K562 (cell line): ENCODE measurements at regions not wholly inside any gene's neighbourhood (a gene's known extent, or its start where the extent isn't known, plus 50 kb on each side); places are given as distances from the start of the nearest gene placed in this dataset.

Experiments
- ATAC-seq: fragments of 200-7000 bp; cut with Tn5 transposase; 3 replicates; pipeline ENCODE4 v1.9.1; 2020; ENCODE audit warnings: moderate library complexity
- BruUV-seq: library from RNA; stranded (reverse); fragments of 400-500 nt; replicated peaks from 2 replicates; lab custom pipeline; 2021; lab: Mats Ljungman, UMichigan
- CTCF ChIA-PET: fragments of 300-600 bp; formaldehyde crosslinking; extraction: SDS; loops from one replicate; lab custom pipeline; 2021; ENCODE audit warnings: low intra/inter-chr PET ratio; lab: Yijun Ruan, JAX
- POLR2A ChIA-PET: fragments of 300-600, 350-650 bp; sonication (Branson Sonifier 250); formaldehyde crosslinking; extraction: SDS; loops from one replicate; lab custom pipeline; 2021; ENCODE audit warnings: antibody characterized with exemption, inconsistent platforms; lab: Yijun Ruan, JAX
- DNase-seq, 4 experiments: peaks; one replicate each; pipeline versions ENCODE4 v3.0.0 to v3.0.0-alpha.2; 2011 to 2018; ENCODE audit warnings: low spot score in 3 of 4, mixed read lengths in 3 of 4; ENCODE audit errors: extremely low read depth in 1 of 4
- FAIRE-seq: peaks from 2 replicates; lab custom pipeline; 2011; peaks lifted over from hg19 to GRCh38; lab: Jason Lieb, UNC
- H2AFZ ChIP-seq: 2 replicates; pipeline ENCODE4 v1.6.0; 2011; ENCODE audit warnings: low read depth, low read length, control low read depth, inconsistent platforms
- H3K27ac ChIP-seq: fragments of 200-600 bp; 3 replicates; pipeline ENCODE4 v1.8.0; 2011; ENCODE audit warnings: low read depth, mild to moderate bottlenecking, control low read depth, inconsistent platforms, low read length, moderate library complexity, mixed read lengths; ENCODE audit errors: extremely low read depth
- H3K27me3 ChIP-seq, 2 experiments: fragments of 300-600 bp in 1 of 2; 2 replicates in 1 of 2; 3 replicates in 1 of 2; pipeline versions ENCODE4 v1.6.0 to v1.8.0; 2011; ENCODE audit warnings: inconsistent platforms in 2 of 2, low read length in 2 of 2, mild to moderate bottlenecking in 1 of 2, mixed read lengths in 1 of 2, moderate library complexity in 1 of 2; ENCODE audit not compliant: control insufficient read depth in 2 of 2, insufficient read depth in 2 of 2
- H3K36me3 ChIP-seq: fragments of 300-600 bp; 3 replicates; pipeline ENCODE4 v1.8.0; 2011; ENCODE audit warnings: mild to moderate bottlenecking, low read length, inconsistent platforms; ENCODE audit not compliant: control insufficient read depth, insufficient read depth
- H3K4me1 ChIP-seq, 2 experiments: fragments of 200-600 bp in 1 of 2; replicated peaks in 1 of 2; 2 replicates in 1 of 2; 3 replicates in 1 of 2; pipeline versions ENCODE4 v1.5.1 to v1.8.0; 2011; ENCODE audit warnings: inconsistent platforms in 2 of 2, low read length in 2 of 2, mild to moderate bottlenecking in 1 of 2, mixed read lengths in 1 of 2, moderate library complexity in 1 of 2; ENCODE audit not compliant: control insufficient read depth in 2 of 2, insufficient read depth in 2 of 2
- H3K4me2 ChIP-seq: 2 replicates; pipeline ENCODE4 v1.6.1; 2011; ENCODE audit warnings: low read length, control low read depth, inconsistent platforms, mixed read lengths; ENCODE audit not compliant: insufficient read depth
- H3K4me3 ChIP-seq: fragments of 200-600 bp; sonication (generic), shearing (Covaris generic); 2 replicates; pipeline ENCODE4 v1.5.1; 2016; ENCODE audit warnings: control low read depth, inconsistent platforms
- H3K79me2 ChIP-seq: fragments of 200-600 bp; 3 replicates; pipeline ENCODE4 v1.8.0; 2011; ENCODE audit warnings: low read length, inconsistent platforms; ENCODE audit not compliant: control insufficient read depth, insufficient read depth
- H3K9ac ChIP-seq, 2 experiments: 2 replicates each; pipeline versions ENCODE4 v1.6.0 to v1.6.1; 2011; ENCODE audit warnings: low read depth in 2 of 2, low read length in 2 of 2, control low read depth in 1 of 2, inconsistent platforms in 1 of 2, mild to moderate bottlenecking in 1 of 2, mixed read lengths in 1 of 2; ENCODE audit not compliant: insufficient read depth in 1 of 2
- H3K9me1 ChIP-seq: one replicate; pipeline ENCODE4 v1.6.0; 2011; ENCODE audit warnings: inconsistent platforms, mild to moderate bottlenecking, low read length, moderate library complexity; ENCODE audit not compliant: control insufficient read depth, insufficient read depth
- H3K9me3 ChIP-seq: replicated peaks from 2 replicates; pipeline ENCODE4 v1.5.1; 2011; ENCODE audit warnings: low read depth, low read length, inconsistent platforms; ENCODE audit not compliant: control insufficient read depth, insufficient read depth
- H4K20me1 ChIP-seq: replicated peaks from 2 replicates; pipeline ENCODE4 v1.6.1; 2011; ENCODE audit warnings: low read length, inconsistent platforms, mixed read lengths; ENCODE audit not compliant: control insufficient read depth, insufficient read depth
- BCLAF1 ChIP-seq, 2 experiments: fragments of 450-650 bp in 1 of 2; IDR thresholded peaks; 2 replicates each; pipeline ENCODE4 v1.6.1; 2011 to 2017; ENCODE audit warnings: low read depth in 2 of 2, antibody characterized with exemption in 1 of 2, borderline replicate concordance in 1 of 2, low read length in 1 of 2, mild to moderate bottlenecking in 1 of 2, mixed read lengths in 1 of 2; ENCODE audit not compliant: control insufficient read depth in 1 of 2
- DLX4 ChIP-seq: fragments of 250-450 bp; sonication (Bioruptor Pico); IDR thresholded peaks from 2 replicates; pipeline ENCODE4 v1.6.1; 2021; ENCODE audit warnings: mild to moderate bottlenecking
- ETV1 ChIP-seq: fragments of 450-650 bp; conservative IDR thresholded peaks from 2 replicates; pipeline ENCODE4 v1.6.1; 2016; ENCODE audit warnings: missing genetic modification characterization, control low read depth, low read depth, missing compliant biosample characterization
- IRF1 ChIP-seq: sonication (generic); formaldehyde crosslinking; IDR thresholded peaks from 2 replicates; pipeline ENCODE4 v1.8.0; 2022; ENCODE audit warnings: missing genetic modification reagents, mild to moderate bottlenecking, borderline replicate concordance
- MEF2A ChIP-seq: IDR thresholded peaks from 2 replicates; pipeline ENCODE4 v1.6.1; 2011; ENCODE audit warnings: low read depth, mild to moderate bottlenecking, low read length, moderate library complexity; ENCODE audit not compliant: control insufficient read depth
- MXI1 ChIP-seq: IDR thresholded peaks from 2 replicates; pipeline ENCODE4 v1.6.1; 2011; ENCODE audit warnings: low read depth, mild to moderate bottlenecking, improper control_type of control experiment, low read length
- PKNOX1 ChIP-seq: fragments of 450-650 bp; IDR thresholded peaks from 2 replicates; pipeline ENCODE4 v1.6.1; 2016
- RBM22 ChIP-seq: fragments of 200-400 bp; formaldehyde crosslinking; IDR thresholded peaks from 2 replicates; pipeline ENCODE4 v1.6.1; 2018; ENCODE audit warnings: low read length, low read depth; ENCODE audit not compliant: poor library complexity, severe bottlenecking
- RFX1 ChIP-seq: fragments of 450-650 bp; IDR thresholded peaks from 2 replicates; pipeline ENCODE4 v1.6.1; 2016; ENCODE audit warnings: mild to moderate bottlenecking, moderate library complexity
- SAP30 ChIP-seq: fragments of 200-600 bp; sonication (generic); IDR thresholded peaks from 2 replicates; pipeline ENCODE4 v1.6.1; 2012; ENCODE audit warnings: borderline replicate concordance, low read depth, mild to moderate bottlenecking, moderate library complexity, low read length, control low read depth, inconsistent platforms; ENCODE audit not compliant: insufficient read depth, poor library complexity, severe bottlenecking
- SFPQ ChIP-seq: fragments of 200-400 bp; formaldehyde crosslinking; IDR thresholded peaks from 2 replicates; pipeline ENCODE4 v1.6.1; 2017; ENCODE audit warnings: mild to moderate bottlenecking, low read depth, low read length, moderate library complexity
- ZKSCAN3 ChIP-seq: fragments of 250-450 bp; sonication (Bioruptor Pico); IDR thresholded peaks from 2 replicates; pipeline ENCODE4 v1.4.0; 2020
- ZNF589 ChIP-seq: fragments of 200-800 bp; sonication (Bioruptor generic); IDR thresholded peaks from 2 replicates; pipeline ENCODE4 v1.6.1; 2016; ENCODE audit warnings: low read depth, missing genetic modification characterization, missing compliant biosample characterization
- ZNF830 ChIP-seq: fragments of 250-450 bp; sonication (Bioruptor Pico); IDR thresholded peaks from 2 replicates; pipeline ENCODE4 v1.5.0; 2021; ENCODE audit warnings: mild to moderate bottlenecking
- in situ Hi-C: fragments of 300-500 bp; cut with MboI; formaldehyde crosslinking; loops from 4 replicates; pipeline ENCODE4 v1.15.0; 2018; ENCODE audit warnings: inconsistent platforms, mixed read lengths
- intact Hi-C: fragments of 100-400 bp; cut with micrococcal nuclease; formaldehyde crosslinking; loops from 2 replicates; pipeline ENCODE4 v1.14.2; 2022

GRCh38 chr5:92248518-92248917 is 865.4 kb upstream of the ARRDC3 start (continued):
- TF ChIP-seq PKNOX1 (no peak), MEF2A (no peak), SAP30 (no peak), SFPQ (no peak), ZNF830 (no peak), RFX1 (no peak), DLX4 (CRISPR knock-in tag) (no peak), RBM22 (no peak)
- TF ChIP-seq, all 486 proteins: peak for 0

GRCh38 chr5:92242170-92242569 is 859.1 kb upstream of the ARRDC3 start:
- Histone ChIP-seq H3K9me3 (no peaks in the 10 kb centered on the region; the same call in 1 of the 2 replicates), H2AFZ (no peak overlapping the region), H3K4me3 (no peak overlapping the region), H3K4me2 (no peak overlapping the region), H3K27ac (no peak overlapping the region), H3K9ac (no peak overlapping the region), H3K36me3 (no peaks in the 10 kb centered on the region), H3K4me1 (no peaks in the 10 kb centered on the region), H3K9me1 (no peaks in the 10 kb centered on the region), H4K20me1 (no peaks in the 10 kb centered on the region), H3K79me2 (no peaks in the 10 kb centered on the region), H3K27me3 (no peaks in the 10 kb centered on the region)
- in situ Hi-C loops, result no loop called here
- no TSS peak for BruUV-seq
- intact Hi-C loops, result no loop called here
- FAIRE-seq (no peak), ATAC-seq (no peak), DNase-seq (no peak)
- ChIA-PET POLR2A (no interaction called here), CTCF (no interaction called here)
- TF ChIP-seq MXI1 (no peak), IRF1 (CRISPR knock-in tag) (no peak), ZNF589 (CRISPR knock-in tag) (no peak), ZKSCAN3 (CRISPR knock-in tag) (no peak), BCLAF1 (IDR thresholded peaks at IDR 0.05; ENCODE audit: borderline replicate concordance in 1 of 2, control insufficient read depth in 1 of 2, low read depth in 2 of 2, low read length in 1 of 2) (no peak), ETV1 (no peak)
